ENCODE measurements at regions not wholly inside any gene's neighbourhood (a gene's known extent, or its start where the extent isn't known, plus 50 kb on each side); places are given as distances from the start of the nearest gene placed in this dataset.

- no peak overlapping the region for H2AK5ac ChIP-seq (ENCODE audit: insufficient read length, low read length)
- H3K27ac ChIP-seq (ENCODE audit: insufficient read length, low read depth, low read length) = no peak overlapping the region
- H3K27me3 Mint-ChIP-seq (ENCODE audit: low read depth) = no peaks in the 10 kb centered on the region
- H2BK20ac ChIP-seq (ENCODE audit: low read depth, low read length, poor library complexity, severe bottlenecking) = no peak overlapping the region
- H3K56ac ChIP-seq (ENCODE audit: insufficient read length, low read depth, low read length) = no peak overlapping the region
- H3K4ac ChIP-seq (ENCODE audit: low read depth, low read length) = no peak overlapping the region
- H3K14ac ChIP-seq (ENCODE audit: insufficient read depth, low read length) = no peak overlapping the region
- no peak overlapping the region for H4K8ac ChIP-seq (replicated peaks; ENCODE audit: insufficient read length, low read depth, low read length)
- H3K4me3 Mint-ChIP-seq = no peak overlapping the region
- no CpG with 5 or more reads among the region's 3 CpGs for WGBS (ENCODE audit: extremely low coverage, insufficient read length, low lambda C conversion rate)
- no peak for DNase-seq
- H3K27me3 ChIP-seq (ENCODE audit: insufficient read depth, low read length) = no peaks in the 10 kb centered on the region
- H4K20me1 ChIP-seq (ENCODE audit: control insufficient read depth, insufficient read depth, insufficient read length) = no peaks in the 10 kb centered on the region
- H3K18ac ChIP-seq (ENCODE audit: insufficient read length, low read depth, low read length) = no peak overlapping the region
- no peak overlapping the region for H4K5ac ChIP-seq (ENCODE audit: insufficient read length, low read depth, low read length)
- no peak for TF ChIP-seq CTCF (conservative IDR thresholded peaks at IDR 0.05)
- no peak overlapping the region for H3K9ac ChIP-seq (ENCODE audit: extremely low read depth, insufficient read length, low read length)
- no peaks in the 10 kb centered on the region for H3K9me3 ChIP-seq (ENCODE audit: control insufficient read depth, low read depth, low read length)
- H3K4me2 ChIP-seq (ENCODE audit: insufficient read depth, insufficient read length, low read length) = no peak overlapping the region
- no peak overlapping the region for H2AFZ ChIP-seq (ENCODE audit: low read length)
- no peak overlapping the region for H3K23ac ChIP-seq (ENCODE audit: insufficient read length, low read depth, low read length)
- H3K27ac Mint-ChIP-seq = no peak overlapping the region
- no peaks in the 10 kb centered on the region for H3K23me2 ChIP-seq (ENCODE audit: insufficient read length, low read depth, low read length, poor library complexity, severe bottlenecking)
- no peaks in the 10 kb centered on the region for H3K9me3 Mint-ChIP-seq
- H3K36me3 Mint-ChIP-seq (ENCODE audit: insufficient read depth in 1 of 3, low read depth in 3 of 3) = no peaks in the 10 kb centered on the region
- no peaks in the 10 kb centered on the region for H3K79me2 ChIP-seq (ENCODE audit: insufficient read depth, low read length)
- H3K4me1 ChIP-seq (ENCODE audit: insufficient read depth, low read length) = 0 out of 2 replicates have a peak, but pooled peaks cover 2% of the 10 kb centered on the region
- no peak overlapping the region for H3T11ph ChIP-seq (ENCODE audit: low read length)
- no peak overlapping the region for H2BK12ac ChIP-seq (ENCODE audit: insufficient read length, low read depth, low read length)
- H3K4me1 Mint-ChIP-seq = peaks cover 7 to 23% of the 10 kb centered on the region in 2 experiments; a peak in 3 of 4 replicates
- no peak overlapping the region for H2BK5ac ChIP-seq (ENCODE audit: insufficient read length, low read length)
- H2BK120ac ChIP-seq (ENCODE audit: low read depth, low read length, poor library complexity, severe bottlenecking) = no peak overlapping the region
- no peak overlapping the region for H2BK15ac ChIP-seq (ENCODE audit: low read depth, low read length)
- H3K79me1 ChIP-seq (ENCODE audit: insufficient read depth, low read depth, low read length, poor library complexity, severe bottlenecking) = no peaks in the 10 kb centered on the region
- no peak overlapping the region for H4K91ac ChIP-seq (ENCODE audit: insufficient read length, low read depth, low read length)
Measured at GRCh38 chr12:64931321-64931720, 106.9 kb downstream of the TBC1D30 start.
